GM23338 (cell line): ENCODE measurements at regions not wholly inside any gene's neighbourhood (a gene's known extent, or its start where the extent isn't known, plus 50 kb on each side); places are given as distances from the start of the nearest gene placed in this dataset.

Source experiments
- ATAC-seq: fragments of 200-7000 bp; cut with Tn5 transposase; 3 replicates; pipeline ENCODE4 v1.9.1; 2020
- DNase-seq: peaks from one replicate; pipeline ENCODE4 v3.0.0-alpha.2; 2015; ENCODE audit warnings: low spot score
- H2AFZ ChIP-seq: fragments of 200-600 bp; sonication (generic); 2 replicates; pipeline ENCODE4 v1.8.0; 2016; ENCODE audit warnings: antibody characterized with exemption, mild to moderate bottlenecking, moderate library complexity
- H3F3A ChIP-seq: fragments of 200-600 bp; sonication (generic); replicated peaks from 2 replicates; pipeline ENCODE4 v1.8.0; 2017; ENCODE audit warnings: antibody characterized with exemption, mixed run types, low read depth
- H3K27ac ChIP-seq: fragments of 200-600 bp; sonication (generic); 2 replicates; pipeline ENCODE4 v1.6.1; 2016; ENCODE audit warnings: low read depth
- H3K27me3 ChIP-seq: fragments of 200-600 bp; sonication (generic); 2 replicates; pipeline ENCODE4 v1.8.0; 2016; ENCODE audit warnings: mild to moderate bottlenecking, mixed run types, moderate library complexity; ENCODE audit not compliant: insufficient read depth
- H3K36me3 ChIP-seq: fragments of 200-600 bp; sonication (generic); 2 replicates; pipeline ENCODE4 v1.8.0; 2016; ENCODE audit warnings: mild to moderate bottlenecking; ENCODE audit not compliant: insufficient read depth
- H3K4me1 ChIP-seq: fragments of 200-600 bp; sonication (generic); 2 replicates; pipeline ENCODE4 v1.8.0; 2016; ENCODE audit warnings: mild to moderate bottlenecking, moderate library complexity; ENCODE audit not compliant: insufficient read depth
- H3K4me2 ChIP-seq: fragments of 200-600 bp; sonication (generic); 2 replicates; pipeline ENCODE4 v1.7.1; 2017; ENCODE audit warnings: mixed run types
- H3K4me3 ChIP-seq: fragments of 200-600 bp; sonication (generic); 2 replicates; pipeline ENCODE4 v1.6.1; 2016; ENCODE audit warnings: mixed run types
- H3K79me2 ChIP-seq: fragments of 200-600 bp; sonication (generic); replicated peaks from 2 replicates; pipeline ENCODE4 v1.8.0; 2017; ENCODE audit warnings: mild to moderate bottlenecking; ENCODE audit not compliant: insufficient read depth
- H3K9me2 ChIP-seq: fragments of 200-600 bp; sonication (generic); 2 replicates; pipeline ENCODE4 v1.8.0; 2017; ENCODE audit not compliant: insufficient read depth
- H4K20me1 ChIP-seq: fragments of 200-600 bp; sonication (generic); replicated peaks from 2 replicates; pipeline ENCODE4 v1.8.0; 2017; ENCODE audit warnings: mild to moderate bottlenecking; ENCODE audit not compliant: insufficient read depth
- H3K27ac Mint-ChIP-seq: 2 replicates; pipeline ENCODE4 v1.8.0; 2020; ENCODE audit warnings: inconsistent platforms, mild to moderate bottlenecking, moderate library complexity, mixed read lengths
- H3K27me3 Mint-ChIP-seq: 3 replicates; pipeline ENCODE4 v1.8.0; 2022; ENCODE audit warnings: low read depth, mild to moderate bottlenecking, moderate library complexity, mixed read lengths, inconsistent platforms; ENCODE audit not compliant: insufficient read depth, poor library complexity
- H3K36me3 Mint-ChIP-seq: 3 replicates; pipeline ENCODE4 v1.8.0; 2021; ENCODE audit warnings: low read depth, mild to moderate bottlenecking, inconsistent platforms, moderate library complexity, mixed read lengths
- H3K4me1 Mint-ChIP-seq: 3 replicates; pipeline ENCODE4 v1.8.0; 2020; ENCODE audit warnings: mild to moderate bottlenecking, inconsistent platforms, mixed read lengths
- H3K4me3 Mint-ChIP-seq: 3 replicates; pipeline ENCODE4 v1.8.0; 2021; ENCODE audit warnings: moderate library complexity, mild to moderate bottlenecking, inconsistent platforms, mixed read lengths
- H3K9me3 Mint-ChIP-seq: 3 replicates; pipeline ENCODE4 v1.8.0; 2020; ENCODE audit warnings: moderate library complexity, mild to moderate bottlenecking, inconsistent platforms, mixed read lengths
- EZH2phosphoT487 ChIP-seq: fragments of 200-600 bp; sonication (generic); IDR thresholded peaks from one replicate; pipeline ENCODE4 v1.8.1; 2018; ENCODE audit warnings: antibody characterized with exemption; ENCODE audit not compliant: unreplicated experiment
- JUNB ChIP-seq: IDR thresholded peaks from one replicate; pipeline ENCODE4 v1.6.1; 2016; ENCODE audit warnings: antibody characterized with exemption; ENCODE audit not compliant: unreplicated experiment
- NANOG ChIP-seq: IDR thresholded peaks from 2 replicates; pipeline ENCODE4 v1.6.1; 2016; ENCODE audit warnings: antibody characterized with exemption, borderline replicate concordance
- POLR2AphosphoS5 ChIP-seq: IDR thresholded peaks from 2 replicates; pipeline ENCODE4 v1.6.1; 2016; ENCODE audit warnings: antibody characterized with exemption, low read depth
- ZNF114 ChIP-seq: fragments of 250-450 bp; sonication (Bioruptor Pico); IDR thresholded peaks from 2 replicates; pipeline ENCODE4 v1.5.0; 2020; ENCODE audit warnings: mild to moderate bottlenecking, moderate library complexity
- TF ChIP-seq, protein P1 (sequence below): IDR thresholded peaks from 2 replicates; pipeline ENCODE4 v1.6.1; 2016; ENCODE audit warnings: antibody characterized with exemption
- TF ChIP-seq, protein P2 (sequence below): fragments of 250-450 bp; sonication (Bioruptor Pico); IDR thresholded peaks from 2 replicates; pipeline ENCODE4 v1.5.0; 2020; ENCODE audit warnings: mild to moderate bottlenecking, moderate library complexity

DNA sequence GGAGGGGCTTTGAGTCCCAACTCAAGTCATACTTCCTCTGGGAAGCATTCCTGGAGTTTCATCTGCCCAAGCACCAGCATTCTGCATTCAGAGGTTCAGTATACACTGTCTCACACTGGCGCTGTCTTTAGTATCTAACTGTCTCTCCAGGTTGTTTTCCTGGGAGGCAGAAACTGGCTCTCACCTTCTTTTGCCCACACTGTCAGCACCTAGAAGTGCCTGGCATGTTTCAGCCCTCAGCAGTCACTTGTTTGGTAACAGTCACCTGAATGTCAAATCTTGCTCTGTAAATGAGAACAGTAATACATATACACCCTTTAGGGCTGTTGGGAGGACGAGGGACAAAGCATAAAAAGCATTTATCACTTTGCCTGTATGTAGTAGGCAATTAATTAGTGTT, 339.6 kb downstream of the UQCRFS1 start:
- TF ChIP-seq POLR2AphosphoS5, result no peak
- no peak for TF ChIP-seq NANOG
- TF ChIP-seq EZH2phosphoT487, result no peak
- TF ChIP-seq JUNB, result no peak
- TF ChIP-seq, protein P1, sequence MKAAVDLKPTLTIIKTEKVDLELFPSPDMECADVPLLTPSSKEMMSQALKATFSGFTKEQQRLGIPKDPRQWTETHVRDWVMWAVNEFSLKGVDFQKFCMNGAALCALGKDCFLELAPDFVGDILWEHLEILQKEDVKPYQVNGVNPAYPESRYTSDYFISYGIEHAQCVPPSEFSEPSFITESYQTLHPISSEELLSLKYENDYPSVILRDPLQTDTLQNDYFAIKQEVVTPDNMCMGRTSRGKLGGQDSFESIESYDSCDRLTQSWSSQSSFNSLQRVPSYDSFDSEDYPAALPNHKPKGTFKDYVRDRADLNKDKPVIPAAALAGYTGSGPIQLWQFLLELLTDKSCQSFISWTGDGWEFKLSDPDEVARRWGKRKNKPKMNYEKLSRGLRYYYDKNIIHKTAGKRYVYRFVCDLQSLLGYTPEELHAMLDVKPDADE, result no peak
- no peak for TF ChIP-seq ZNF114
- TF ChIP-seq, protein P2, sequence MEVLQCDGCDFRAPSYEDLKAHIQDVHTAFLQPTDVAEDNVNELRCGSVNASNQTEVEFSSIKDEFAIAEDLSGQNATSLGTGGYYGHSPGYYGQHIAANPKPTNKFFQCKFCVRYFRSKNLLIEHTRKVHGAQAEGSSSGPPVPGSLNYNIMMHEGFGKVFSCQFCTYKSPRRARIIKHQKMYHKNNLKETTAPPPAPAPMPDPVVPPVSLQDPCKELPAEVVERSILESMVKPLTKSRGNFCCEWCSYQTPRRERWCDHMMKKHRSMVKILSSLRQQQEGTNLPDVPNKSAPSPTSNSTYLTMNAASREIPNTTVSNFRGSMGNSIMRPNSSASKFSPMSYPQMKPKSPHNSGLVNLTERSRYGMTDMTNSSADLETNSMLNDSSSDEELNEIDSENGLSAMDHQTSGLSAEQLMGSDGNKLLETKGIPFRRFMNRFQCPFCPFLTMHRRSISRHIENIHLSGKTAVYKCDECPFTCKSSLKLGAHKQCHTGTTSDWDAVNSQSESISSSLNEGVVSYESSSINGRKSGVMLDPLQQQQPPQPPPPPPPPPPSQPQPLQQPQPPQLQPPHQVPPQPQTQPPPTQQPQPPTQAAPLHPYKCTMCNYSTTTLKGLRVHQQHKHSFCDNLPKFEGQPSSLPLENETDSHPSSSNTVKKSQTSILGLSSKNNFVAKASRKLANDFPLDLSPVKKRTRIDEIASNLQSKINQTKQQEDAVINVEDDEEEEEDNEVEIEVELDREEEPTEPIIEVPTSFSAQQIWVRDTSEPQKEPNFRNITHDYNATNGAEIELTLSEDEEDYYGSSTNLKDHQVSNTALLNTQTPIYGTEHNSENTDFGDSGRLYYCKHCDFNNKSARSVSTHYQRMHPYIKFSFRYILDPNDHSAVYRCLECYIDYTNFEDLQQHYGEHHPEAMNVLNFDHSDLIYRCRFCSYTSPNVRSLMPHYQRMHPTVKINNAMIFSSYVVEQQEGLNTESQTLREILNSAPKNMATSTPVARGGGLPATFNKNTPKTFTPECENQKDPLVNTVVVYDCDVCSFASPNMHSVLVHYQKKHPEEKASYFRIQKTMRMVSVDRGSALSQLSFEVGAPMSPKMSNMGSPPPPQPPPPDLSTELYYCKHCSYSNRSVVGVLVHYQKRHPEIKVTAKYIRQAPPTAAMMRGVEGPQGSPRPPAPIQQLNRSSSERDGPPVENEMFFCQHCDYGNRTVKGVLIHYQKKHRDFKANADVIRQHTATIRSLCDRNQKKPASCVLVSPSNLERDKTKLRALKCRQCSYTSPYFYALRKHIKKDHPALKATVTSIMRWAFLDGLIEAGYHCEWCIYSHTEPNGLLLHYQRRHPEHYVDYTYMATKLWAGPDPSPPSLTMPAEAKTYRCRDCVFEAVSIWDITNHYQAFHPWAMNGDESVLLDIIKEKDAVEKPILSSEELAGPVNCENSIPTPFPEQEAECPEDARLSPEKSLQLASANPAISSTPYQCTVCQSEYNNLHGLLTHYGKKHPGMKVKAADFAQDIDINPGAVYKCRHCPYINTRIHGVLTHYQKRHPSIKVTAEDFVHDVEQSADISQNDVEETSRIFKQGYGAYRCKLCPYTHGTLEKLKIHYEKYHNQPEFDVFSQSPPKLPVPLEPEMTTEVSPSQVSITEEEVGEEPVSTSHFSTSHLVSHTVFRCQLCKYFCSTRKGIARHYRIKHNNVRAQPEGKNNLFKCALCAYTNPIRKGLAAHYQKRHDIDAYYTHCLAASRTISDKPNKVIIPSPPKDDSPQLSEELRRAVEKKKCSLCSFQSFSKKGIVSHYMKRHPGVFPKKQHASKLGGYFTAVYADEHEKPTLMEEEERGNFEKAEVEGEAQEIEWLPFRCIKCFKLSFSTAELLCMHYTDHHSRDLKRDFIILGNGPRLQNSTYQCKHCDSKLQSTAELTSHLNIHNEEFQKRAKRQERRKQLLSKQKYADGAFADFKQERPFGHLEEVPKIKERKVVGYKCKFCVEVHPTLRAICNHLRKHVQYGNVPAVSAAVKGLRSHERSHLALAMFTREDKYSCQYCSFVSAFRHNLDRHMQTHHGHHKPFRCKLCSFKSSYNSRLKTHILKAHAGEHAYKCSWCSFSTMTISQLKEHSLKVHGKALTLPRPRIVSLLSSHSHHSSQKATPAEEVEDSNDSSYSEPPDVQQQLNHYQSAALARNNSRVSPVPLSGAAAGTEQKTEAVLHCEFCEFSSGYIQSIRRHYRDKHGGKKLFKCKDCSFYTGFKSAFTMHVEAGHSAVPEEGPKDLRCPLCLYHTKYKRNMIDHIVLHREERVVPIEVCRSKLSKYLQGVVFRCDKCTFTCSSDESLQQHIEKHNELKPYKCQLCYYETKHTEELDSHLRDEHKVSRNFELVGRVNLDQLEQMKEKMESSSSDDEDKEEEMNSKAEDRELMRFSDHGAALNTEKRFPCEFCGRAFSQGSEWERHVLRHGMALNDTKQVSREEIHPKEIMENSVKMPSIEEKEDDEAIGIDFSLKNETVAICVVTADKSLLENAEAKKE (CRISPR knock-in tag), result no peak
- Histone ChIP-seq H3K36me3 (no peaks in the 10 kb centered on the region), H4K20me1 (no peaks in the 10 kb centered on the region), H3K27me3 (no peaks in the 10 kb centered on the region), H3K79me2 (no peaks in the 10 kb centered on the region), H3K4me3 (no peak overlapping the region), H3K4me1 (no peaks in the 10 kb centered on the region), H3K27ac (no peak overlapping the region), H3K4me2 (no peak overlapping the region), H2AFZ (no peak overlapping the region), H3K9me2 (peaks cover 8% of the 10 kb centered on the region; the same call in 1 of the 2 replicates), H3F3A (no peaks in the 10 kb centered on the region)
- no peak overlapping the region for H3K27ac Mint-ChIP-seq
- DNase-seq, result no peak
- no peak for ATAC-seq
- H3K36me3 Mint-ChIP-seq, result peaks cover 4% of the 10 kb centered on the region; the same call in 1 of the 3 replicates
- peaks cover 2% of the 10 kb centered on the region; the same call in 1 of the 3 replicates for H3K4me1 Mint-ChIP-seq
- H3K27me3 Mint-ChIP-seq, result peaks cover 7% of the 10 kb centered on the region
- H3K4me3 Mint-ChIP-seq, result no peak overlapping the region
- H3K9me3 Mint-ChIP-seq, result peaks cover 6% of the 10 kb centered on the region
